GM18867 (cell line): ENCODE measurements at regions not wholly inside any gene's neighbourhood (a gene's known extent, or its start where the extent isn't known, plus 50 kb on each side); places are given as distances from the start of the nearest gene placed in this dataset.

Experiments used
- ATAC-seq: cut with Tn5 transposase; IDR thresholded peaks from one replicate; pipeline ENCODE4 v1.9.1; 2021; ENCODE audit warnings: mild to moderate bottlenecking, moderate library complexity; ENCODE audit not compliant: unreplicated experiment

GRCh38 chr6:91288741-91289140 is 701.9 kb upstream of the MAP3K7 start:
- ATAC-seq: no peak

GRCh38 chr6:91281901-91282300 is 695.0 kb upstream of the MAP3K7 start:
- ATAC-seq: no peak

- no peak for ATAC-seq
Measured at GRCh38 chr6:91280494-91280830, 693.6 kb upstream of the MAP3K7 start.

GRCh38 chr6:91279740-91280493 is 693.0 kb upstream of the MAP3K7 start:
- no peak for ATAC-seq

- ATAC-seq: no peak
Measured at GRCh38 chr6:91278416-91278815, 691.5 kb upstream of the MAP3K7 start.

GRCh38 chr6:91276315-91276714 is 689.4 kb upstream of the MAP3K7 start:
- peak; percentile 66 for ATAC-seq

- ATAC-seq: no peak
Measured at GRCh38 chr6:91273729-91274128, 686.9 kb upstream of the MAP3K7 start.

- ATAC-seq: no peak
Measured at GRCh38 chr6:91271807-91272206, 684.9 kb upstream of the MAP3K7 start.

GRCh38 chr6:91268941-91269340 is 682.1 kb upstream of the MAP3K7 start:
- no peak for ATAC-seq

GRCh38 chr6:91267246-91267645 is 680.4 kb upstream of the MAP3K7 start:
- no peak for ATAC-seq

- no peak for ATAC-seq
Measured at GRCh38 chr6:91266156-91266555, 679.3 kb upstream of the MAP3K7 start.

GRCh38 chr6:91243436-91243835 is 656.6 kb upstream of the MAP3K7 start:
- no peak for ATAC-seq

- ATAC-seq: no peak
Measured at GRCh38 chr6:91242614-91242949, 655.7 kb upstream of the MAP3K7 start.

GRCh38 chr6:91241946-91242613 is 655.2 kb upstream of the MAP3K7 start:
- no peak for ATAC-seq

- ATAC-seq: peak; percentile 70
Measured at GRCh38 chr6:91240878-91241603, 654.2 kb upstream of the MAP3K7 start.

- ATAC-seq: no peak
Measured at GRCh38 chr6:91221072-91221720, 634.3 kb upstream of the MAP3K7 start.

GRCh38 chr6:91213229-91213901 is 626.5 kb upstream of the MAP3K7 start:
- ATAC-seq: no peak

- ATAC-seq: no peak
Measured at GRCh38 chr6:91198588-91199255, 611.9 kb upstream of the MAP3K7 start.

GRCh38 chr6:91196729-91197128 is 609.9 kb upstream of the MAP3K7 start:
- no peak for ATAC-seq

- no peak for ATAC-seq
Measured at GRCh38 chr6:91193446-91193845, 606.6 kb upstream of the MAP3K7 start.
